ENCODE measurements at regions not wholly inside any gene's neighbourhood (a gene's known extent, or its start where the extent isn't known, plus 50 kb on each side); places are given as distances from the start of the nearest gene placed in this dataset.
"Not testable (repeated sequence)": the region's sequence is repeated elsewhere in the genome, so short reads cannot be mapped to it uniquely, and the experiment has no call there.

GRCh38 chr2:142827170-142827569 lies 50.3 kb upstream of the KYNU start:
- no peak for DNase-seq

DNA sequence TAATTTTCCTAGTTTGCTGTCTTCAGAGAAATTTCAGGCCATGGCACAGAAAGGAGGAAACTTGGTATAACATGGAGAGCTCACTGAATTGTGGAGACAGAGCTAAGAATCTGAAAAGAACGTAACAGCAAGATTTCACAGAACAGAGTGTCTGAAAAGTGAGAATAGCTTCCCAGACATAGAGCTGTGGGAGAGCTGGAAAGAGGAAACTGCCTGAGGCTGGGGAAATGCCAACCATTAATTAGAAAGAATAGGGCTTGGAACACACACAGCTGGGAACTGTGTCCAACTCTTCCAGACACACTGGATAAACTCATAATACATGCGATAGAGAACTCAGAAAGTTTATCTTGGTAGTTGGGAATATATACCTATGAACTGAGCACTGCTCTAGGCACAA lies 51.6 kb upstream of the KYNU start:
- DNase-seq: no peak

- no peak for DNase-seq
Observed at GRCh38 chr2:142824756-142825155, 52.7 kb upstream of the KYNU start.

DNA sequence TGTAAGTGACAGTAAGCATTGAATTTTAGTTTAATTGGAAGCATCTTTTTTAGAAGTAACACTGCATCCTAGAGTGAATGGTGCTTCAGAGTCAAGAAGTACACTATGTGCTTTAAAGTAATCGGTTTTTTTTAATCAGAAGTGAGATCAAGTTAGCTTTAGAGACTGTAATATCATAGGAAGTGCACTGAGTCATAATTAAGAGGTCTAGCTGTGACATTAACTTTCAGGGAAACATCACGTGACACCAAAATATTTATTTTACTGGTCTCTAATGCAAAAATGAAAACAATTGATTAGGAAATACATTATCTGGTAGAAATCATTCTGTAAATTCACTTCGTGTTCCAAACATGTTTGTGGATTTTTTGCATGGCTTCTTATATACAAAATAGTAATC lies 55.3 kb upstream of the KYNU start:
- no peak for DNase-seq

GRCh38 chr2:142819411-142819810 lies 58.1 kb upstream of the KYNU start:
- no peak for DNase-seq

GRCh38 chr2:142815375-142815774 lies 62.1 kb upstream of the KYNU start:
- no peak for DNase-seq

- no peak for DNase-seq
Observed at GRCh38 chr2:142813830-142814829, 63.3 kb upstream of the KYNU start.

DNA sequence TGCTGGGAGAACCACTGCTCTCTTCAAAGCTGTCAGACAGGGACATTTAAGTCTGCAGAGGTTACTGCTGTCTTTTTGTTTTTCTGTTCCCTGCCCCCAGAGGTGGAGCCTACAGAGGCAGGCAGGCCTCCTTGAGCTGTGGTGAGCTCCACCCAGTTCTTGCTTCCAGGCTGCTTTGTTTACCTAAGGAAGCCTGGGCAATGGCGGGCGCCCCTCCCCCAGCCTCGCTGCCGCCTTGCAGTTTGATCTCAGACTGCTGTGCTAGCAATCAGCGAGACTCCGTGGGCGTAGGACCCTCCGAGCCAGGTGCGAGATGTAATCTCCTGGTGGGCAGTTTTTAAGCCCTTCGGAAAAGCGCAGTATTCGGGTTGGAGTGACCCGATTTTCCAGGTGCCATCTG lies 65.8 kb upstream of the KYNU start:
- DNase-seq: not testable (repeated sequence)

- no peak for DNase-seq
Observed at GRCh38 chr2:142805244-142805643, 72.2 kb upstream of the KYNU start.

DNA sequence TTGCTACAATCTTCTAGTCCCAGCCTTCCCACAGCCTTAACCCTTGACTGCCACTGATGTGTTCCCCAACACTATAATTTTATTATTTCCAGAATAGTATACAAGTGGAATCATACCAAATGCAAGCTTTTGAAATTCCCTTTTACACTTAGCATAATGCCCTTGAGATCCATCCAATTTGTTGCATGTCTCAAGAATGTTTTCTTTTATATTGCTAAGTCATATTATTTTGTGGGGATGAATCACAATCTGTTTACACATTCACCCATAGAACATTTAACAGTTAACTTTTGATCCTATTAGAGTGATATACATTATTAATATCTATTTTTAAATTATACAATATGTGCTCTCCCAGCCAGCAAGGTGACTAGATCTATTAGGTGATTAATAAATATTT lies 74.3 kb upstream of the KYNU start:
- DNase-seq: no peak

DNA sequence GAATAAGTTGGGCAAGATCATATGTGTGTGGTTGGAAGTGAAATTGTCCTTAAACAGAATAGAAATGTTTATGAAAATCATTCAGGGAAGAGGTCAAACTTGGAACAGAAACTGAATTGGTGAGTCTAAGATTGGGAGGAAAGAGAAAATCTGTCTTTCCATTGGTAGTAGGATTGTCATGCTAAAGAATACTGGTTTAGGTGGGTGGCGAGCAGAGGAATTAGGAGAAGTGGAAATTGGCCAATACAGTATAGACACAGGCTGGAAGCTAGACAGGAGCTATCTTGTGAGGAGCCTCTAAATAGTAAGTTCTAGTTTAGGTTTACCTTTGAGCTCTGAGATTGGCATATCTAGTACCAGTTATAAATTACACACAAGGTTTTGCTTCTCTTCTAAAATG lies 80.9 kb upstream of the KYNU start:
- DNase-seq: no peak

GRCh38 chr2:142796161-142796560 lies 81.3 kb upstream of the KYNU start:
- no peak for DNase-seq

- DNase-seq: no peak
Observed at GRCh38 chr2:142794850-142795249, 82.6 kb upstream of the KYNU start.

- DNase-seq: not testable (repeated sequence)
Observed at GRCh38 chr2:142792328-142792727, 85.1 kb upstream of the KYNU start.

DNA sequence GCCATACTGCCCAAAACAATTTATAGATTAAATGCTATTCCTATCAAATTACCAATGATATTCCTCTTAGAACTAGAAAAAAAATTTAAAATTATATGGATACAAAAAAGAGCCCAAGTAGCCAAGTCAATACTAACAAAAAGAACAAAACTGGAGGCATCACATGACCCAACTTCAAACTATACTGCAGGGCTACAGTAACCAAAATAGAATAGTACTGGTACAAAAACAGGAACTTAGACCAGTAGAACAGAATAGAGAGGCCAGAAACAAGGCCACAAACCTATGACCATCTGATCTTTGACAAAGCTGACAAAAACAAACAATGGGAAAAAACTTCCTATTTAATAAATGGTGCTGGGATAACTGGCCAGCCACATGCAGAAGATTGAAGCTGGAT lies 86.1 kb upstream of the KYNU start:
- DNase-seq: no peak

- no peak for DNase-seq
Observed at GRCh38 chr2:142786918-142787702, 90.4 kb upstream of the KYNU start.

DNA sequence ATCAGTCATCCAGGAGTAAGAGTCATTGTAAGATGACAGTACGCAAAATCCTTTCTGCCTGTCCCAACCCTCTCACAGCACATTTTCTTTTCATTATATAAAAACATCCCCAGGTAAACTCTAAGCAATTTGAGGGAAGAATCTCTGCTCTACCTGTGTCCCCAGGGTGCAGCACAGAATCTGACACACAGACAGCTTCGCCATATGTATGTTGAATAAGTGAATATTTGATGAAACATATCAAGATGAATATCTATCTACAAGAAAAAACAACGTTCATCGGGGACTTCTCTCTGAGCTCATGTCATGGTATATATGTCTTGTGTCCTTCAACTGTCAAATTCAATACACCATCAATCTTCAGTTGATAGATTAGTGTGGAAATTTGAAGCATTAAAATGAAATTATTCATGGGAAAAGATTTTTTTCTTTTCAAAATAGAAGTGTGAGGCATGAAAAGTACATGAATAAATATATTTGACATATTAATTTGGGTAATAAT lies 94.5 kb upstream of the KYNU start:
- DNase-seq: no peak

GRCh38 chr2:142781146-142781545 lies 96.3 kb upstream of the KYNU start:
- DNase-seq: no peak

DNA sequence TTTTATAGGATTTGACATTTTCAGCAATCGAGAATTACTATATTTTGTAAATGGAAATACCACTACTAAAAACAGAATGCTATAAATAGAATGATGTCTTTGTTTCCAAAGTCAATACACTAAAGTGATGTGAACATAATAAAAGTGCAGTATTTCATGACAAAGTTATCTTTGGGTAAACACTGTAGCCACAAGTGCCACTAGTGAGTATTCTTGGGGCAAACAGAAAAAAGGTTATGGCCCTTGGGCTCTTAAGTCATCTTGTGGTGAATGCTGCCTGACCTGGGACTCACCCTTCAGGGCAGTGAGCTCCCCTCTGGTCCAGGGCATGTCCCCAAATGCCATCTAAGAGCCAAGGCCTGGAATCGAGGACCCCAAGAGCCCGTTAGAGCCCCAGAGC lies 99.2 kb upstream of the KYNU start:
- DNase-seq: no peak

DNA sequence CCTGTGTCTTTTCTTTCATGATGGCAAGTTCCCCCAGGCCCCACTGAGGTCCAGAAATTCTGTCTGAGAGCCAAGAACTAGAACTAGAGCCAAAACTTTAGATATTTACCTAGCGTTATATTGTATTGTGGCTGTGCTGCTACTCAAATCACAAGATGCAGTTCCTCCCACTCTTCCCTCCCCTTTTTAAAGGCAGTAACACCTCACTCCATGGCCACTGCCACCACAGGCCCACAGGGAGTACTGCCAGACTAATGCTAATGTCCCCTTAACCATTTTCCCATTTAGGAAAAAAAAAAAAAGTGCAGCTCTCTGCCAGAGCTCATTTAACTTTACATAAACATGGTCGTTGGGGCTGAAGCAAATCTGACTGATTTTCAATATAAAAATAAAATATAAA lies 99.7 kb upstream of the KYNU start:
- DNase-seq: no peak

- no peak for DNase-seq
Observed at GRCh38 chr2:142769761-142770160, 107.7 kb upstream of the KYNU start.

- no peak for DNase-seq
Observed at GRCh38 chr2:142767847-142768246, 109.6 kb upstream of the KYNU start.

DNA sequence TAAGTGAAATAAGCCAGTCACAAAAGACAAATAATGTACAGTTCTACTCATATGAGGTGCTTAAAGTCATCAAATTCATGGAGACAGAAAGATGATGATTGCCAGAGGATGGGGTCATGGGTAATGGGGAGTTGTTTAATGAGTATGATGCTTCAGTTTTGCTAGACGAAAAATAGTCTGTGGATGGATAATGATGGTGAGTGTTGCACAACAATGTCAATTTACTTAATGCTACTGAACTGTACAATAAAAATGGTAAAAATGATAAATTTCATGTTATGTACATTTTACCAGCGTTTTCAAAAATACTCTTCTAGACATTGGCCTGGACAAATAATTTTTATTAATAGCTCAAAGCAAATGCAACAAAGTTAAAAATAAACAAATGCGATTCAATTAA lies 118.5 kb upstream of the KYNU start:
- DNase-seq: no peak

DNA sequence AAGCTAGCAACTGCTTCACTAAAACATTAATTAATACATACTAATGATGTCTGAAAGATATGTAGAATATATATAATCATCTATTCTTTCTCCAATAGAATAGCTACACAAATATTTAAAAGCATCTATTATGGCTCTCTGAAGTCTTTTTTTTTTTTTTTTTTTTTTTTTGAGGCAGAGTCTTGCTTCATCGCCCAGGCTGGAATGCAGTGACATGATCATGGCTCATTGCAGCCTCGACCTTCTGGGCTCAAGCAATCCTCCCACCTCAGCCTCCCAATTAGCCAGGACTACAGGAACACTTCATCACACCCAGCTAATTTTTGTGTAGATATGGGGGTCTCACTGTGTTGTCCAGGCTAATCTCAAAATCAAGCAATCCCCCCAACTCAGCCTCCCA lies 120.4 kb upstream of the KYNU start:
- no peak for DNase-seq

Measured in 8988T (cell line).